Stimulated activated naive B cell treated with anti-CD40 and anti-IgM and Interleukin-4, amounts not matched to agents 10 μg/mL and 1 μg/mL and 100 μg/mL, for 72 hours (primary cell): ENCODE measurements at regions not wholly inside any gene's neighbourhood (a gene's known extent, or its start where the extent isn't known, plus 50 kb on each side); places are given as distances from the start of the nearest gene placed in this dataset.
"Not testable (repeated sequence)": the region's sequence is repeated elsewhere in the genome, so short reads cannot be mapped to it uniquely, and the experiment has no call there.

Experiments used
- ATAC-seq, 2 donors: fragments of 150-1000 bp; cut with Tn5 transposase; replicated peaks; 2 replicates each; pipeline ENCODE4 v1.10.0; 2021; ENCODE audit warnings: moderate library complexity in 1 of 2
- DNase-seq: peaks from one replicate; pipeline ENCODE4 v3.0.0; 2021
- H3K27ac Mint-ChIP-seq: one replicate; pipeline ENCODE4 v1.8.0; 2022; ENCODE audit warnings: mild to moderate bottlenecking, mixed read lengths
- H3K27me3 Mint-ChIP-seq, 2 donors: one replicate each; pipeline ENCODE4 v1.8.0; 2022; ENCODE audit warnings: mixed read lengths in 2 of 2
- H3K36me3 Mint-ChIP-seq, 2 donors: one replicate each; pipeline ENCODE4 v1.8.0; 2022; ENCODE audit warnings: mixed read lengths in 2 of 2, mild to moderate bottlenecking in 1 of 2
- H3K4me1 Mint-ChIP-seq, 2 donors: one replicate each; pipeline ENCODE4 v1.8.0; 2022; ENCODE audit warnings: mixed read lengths in 2 of 2, mild to moderate bottlenecking in 1 of 2
- H3K4me3 Mint-ChIP-seq, 2 donors: one replicate each; pipeline ENCODE4 v1.8.0; 2022; ENCODE audit warnings: mild to moderate bottlenecking in 2 of 2, mixed read lengths in 2 of 2, moderate library complexity in 1 of 2
- H3K9me3 Mint-ChIP-seq, 2 donors: one replicate each; pipeline ENCODE4 v1.8.0; 2022; ENCODE audit warnings: mixed read lengths in 2 of 2, mild to moderate bottlenecking in 1 of 2

DNA sequence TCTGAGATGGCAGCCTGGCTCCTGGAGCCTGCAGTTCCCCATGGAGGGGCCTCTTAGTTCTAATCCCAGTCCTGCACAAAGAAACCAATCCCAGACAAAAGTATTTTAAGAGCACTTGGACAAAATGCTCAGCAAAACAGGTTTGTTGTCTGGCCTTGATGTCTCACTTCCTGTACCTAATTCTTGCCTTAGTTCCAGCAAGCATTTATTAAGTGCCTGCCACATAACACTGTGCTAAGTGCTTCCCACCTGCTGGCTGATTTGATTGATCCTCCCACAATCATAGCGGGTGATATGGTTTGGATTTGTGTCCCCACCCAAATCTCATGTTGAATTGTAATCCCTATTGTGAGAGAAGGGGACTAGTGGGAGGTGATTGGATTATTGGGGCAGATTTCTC, 65.7 kb upstream of the HABP2 start:
- peaks cover 4 to 8% of the 10 kb centered on the region in 2 donors for H3K27me3 Mint-ChIP-seq

DNA sequence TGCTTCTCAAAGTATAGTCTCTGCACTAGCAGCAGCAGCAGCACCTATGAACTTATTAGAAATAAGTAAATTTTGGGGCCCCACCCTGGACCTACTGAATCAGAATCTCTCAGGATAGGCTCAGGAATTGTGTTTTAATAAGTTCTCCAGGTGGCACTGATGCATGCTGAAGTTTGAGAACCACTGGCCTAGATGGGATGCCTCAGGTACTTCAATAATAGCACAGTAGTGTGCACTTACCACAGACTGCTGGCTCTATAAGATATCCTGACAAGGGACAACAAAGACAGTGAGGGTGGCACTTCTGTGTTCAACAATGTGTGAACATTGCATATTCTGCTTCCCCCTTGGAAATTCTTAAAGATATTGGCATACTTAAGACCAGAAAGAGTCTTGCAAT, 64.7 kb upstream of the HABP2 start:
- no peak for ATAC-seq
- no peaks in the 10 kb centered on the region for H3K4me1 Mint-ChIP-seq
- H3K4me3 Mint-ChIP-seq, result no peak overlapping the region
- H3K9me3 Mint-ChIP-seq, result peaks cover 0 to 2% of the 10 kb centered on the region in 2 donors
- H3K27me3 Mint-ChIP-seq, result peaks cover 4 to 7% of the 10 kb centered on the region in 2 donors
- no peaks in the 10 kb centered on the region for H3K36me3 Mint-ChIP-seq
- no peak for DNase-seq
- no peak overlapping the region for H3K27ac Mint-ChIP-seq

More for the DNA sequence above, 65.7 kb upstream of the HABP2 start:
- Mint-ChIP-seq H3K4me3 (no peak overlapping the region), H3K36me3 (no peaks in the 10 kb centered on the region), H3K27ac (no peak overlapping the region), H3K4me1 (no peaks in the 10 kb centered on the region), H3K9me3 (peaks cover 0 to 2% of the 10 kb centered on the region in 2 donors)
- ATAC-seq (no peak), DNase-seq (no peak)

DNA sequence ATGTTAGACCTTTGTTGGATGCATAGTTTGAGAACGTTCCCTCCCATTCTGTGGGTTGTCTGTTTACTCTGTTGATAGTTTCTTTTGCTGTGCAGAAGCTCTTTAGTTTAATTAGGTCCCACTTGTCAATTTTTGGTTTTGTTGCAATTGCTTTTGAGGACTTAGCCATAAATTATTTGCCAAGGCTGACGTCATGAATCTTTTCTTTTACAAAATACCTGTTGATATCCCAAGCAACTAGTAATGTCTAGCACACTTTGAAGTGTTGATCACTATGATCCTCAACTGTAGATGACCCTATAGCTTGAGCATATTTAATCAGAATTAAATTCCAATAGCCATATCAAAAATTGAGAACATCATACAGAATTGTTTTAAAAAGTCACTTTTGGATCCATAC, 63.3 kb upstream of the HABP2 start:
- not testable (repeated sequence) for H3K27ac Mint-ChIP-seq, H3K27me3 Mint-ChIP-seq, DNase-seq, H3K9me3 Mint-ChIP-seq, H3K4me1 Mint-ChIP-seq, ATAC-seq, H3K36me3 Mint-ChIP-seq, H3K4me3 Mint-ChIP-seq

DNA sequence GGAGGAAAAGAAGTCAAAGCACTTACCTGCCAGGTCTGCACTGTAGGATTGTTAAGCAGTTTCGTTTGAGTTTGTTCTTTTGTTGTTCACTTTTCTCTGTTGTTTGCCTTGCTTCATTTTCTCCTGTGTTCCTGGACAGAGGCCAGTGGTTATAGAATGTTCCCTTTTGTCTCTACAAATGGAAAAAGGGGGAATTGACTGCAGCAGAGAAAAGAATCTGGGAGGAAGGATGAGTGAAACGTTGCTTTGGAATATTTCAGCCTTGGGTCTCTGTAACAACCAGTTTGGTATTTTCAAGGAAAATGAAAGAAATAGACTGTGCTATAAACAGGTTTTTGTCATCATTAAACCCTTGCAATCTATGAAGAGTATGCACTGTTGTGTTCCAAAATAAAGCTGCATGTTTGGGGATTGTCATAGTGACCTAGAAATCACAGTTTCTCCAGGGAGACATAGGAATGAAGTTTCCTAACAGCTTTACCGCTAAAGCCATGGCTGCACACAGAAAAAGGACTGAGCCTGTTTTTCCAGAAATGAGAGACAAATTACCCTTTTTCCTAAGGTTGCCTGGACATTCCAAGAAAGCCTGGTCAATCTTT, 60.8 kb upstream of the HABP2 start:
- no peak overlapping the region for H3K27ac Mint-ChIP-seq
- no peak for ATAC-seq
- no peaks in the 10 kb centered on the region for H3K9me3 Mint-ChIP-seq
- no peaks in the 10 kb centered on the region for H3K36me3 Mint-ChIP-seq
- no peak for DNase-seq
- no peak overlapping the region for H3K4me3 Mint-ChIP-seq
- H3K27me3 Mint-ChIP-seq, result peaks cover 11 to 12% of the 10 kb centered on the region in 2 donors
- no peaks in the 10 kb centered on the region for H3K4me1 Mint-ChIP-seq

DNA sequence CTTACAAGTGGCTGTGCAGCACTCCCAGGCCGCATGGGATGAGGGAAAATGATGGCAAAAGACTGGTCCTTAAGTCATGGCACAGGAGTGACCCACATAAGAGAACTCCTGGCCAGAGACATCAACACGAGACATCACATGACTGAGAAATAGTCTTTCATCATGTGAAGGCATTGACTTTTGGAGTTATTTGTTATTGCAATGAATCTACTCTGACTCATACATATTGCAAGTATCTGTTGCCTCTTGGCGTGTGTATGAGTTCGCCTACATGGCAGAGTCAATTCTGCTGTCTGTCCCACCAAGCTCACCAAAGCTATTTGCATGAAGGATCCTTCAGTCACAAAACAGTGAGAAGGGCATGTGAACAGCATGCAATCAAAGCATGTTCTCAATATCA, 59.7 kb upstream of the HABP2 start:
- no peaks in the 10 kb centered on the region for H3K36me3 Mint-ChIP-seq
- no peaks in the 10 kb centered on the region for H3K4me1 Mint-ChIP-seq
- no peak for DNase-seq
- H3K27ac Mint-ChIP-seq, result no peak overlapping the region
- no peak overlapping the region for H3K4me3 Mint-ChIP-seq
- H3K9me3 Mint-ChIP-seq, result no peaks in the 10 kb centered on the region
- peaks cover 11 to 12% of the 10 kb centered on the region in 2 donors for H3K27me3 Mint-ChIP-seq
- no peak for ATAC-seq

DNA sequence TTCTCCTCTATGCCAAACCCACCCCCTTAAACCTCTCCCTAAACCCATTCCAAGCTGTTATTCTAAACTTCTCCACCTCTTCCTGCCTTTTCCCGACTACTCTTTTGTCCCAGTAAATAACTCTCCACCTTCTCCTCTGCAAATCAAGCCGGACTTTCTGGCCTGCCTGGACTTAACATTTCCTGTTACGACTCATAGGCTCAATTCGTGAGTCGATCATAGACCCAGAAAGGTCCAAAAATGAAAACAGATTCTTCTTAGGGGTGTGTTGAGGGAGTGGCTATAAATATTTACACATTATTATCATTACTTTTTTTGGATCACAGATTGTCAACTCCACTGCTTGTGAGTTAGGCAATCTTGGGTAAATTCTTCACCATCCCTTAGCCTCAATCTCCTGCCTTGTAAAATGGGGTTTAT, 59.0 kb upstream of the HABP2 start:
- ATAC-seq (no peak), DNase-seq (no peak)
- Mint-ChIP-seq H3K9me3 (no peaks in the 10 kb centered on the region), H3K4me1 (no peaks in the 10 kb centered on the region), H3K27ac (no peak overlapping the region), H3K27me3 (peaks cover 11 to 18% of the 10 kb centered on the region in 2 donors), H3K36me3 (no peaks in the 10 kb centered on the region), H3K4me3 (no peak overlapping the region)

DNA sequence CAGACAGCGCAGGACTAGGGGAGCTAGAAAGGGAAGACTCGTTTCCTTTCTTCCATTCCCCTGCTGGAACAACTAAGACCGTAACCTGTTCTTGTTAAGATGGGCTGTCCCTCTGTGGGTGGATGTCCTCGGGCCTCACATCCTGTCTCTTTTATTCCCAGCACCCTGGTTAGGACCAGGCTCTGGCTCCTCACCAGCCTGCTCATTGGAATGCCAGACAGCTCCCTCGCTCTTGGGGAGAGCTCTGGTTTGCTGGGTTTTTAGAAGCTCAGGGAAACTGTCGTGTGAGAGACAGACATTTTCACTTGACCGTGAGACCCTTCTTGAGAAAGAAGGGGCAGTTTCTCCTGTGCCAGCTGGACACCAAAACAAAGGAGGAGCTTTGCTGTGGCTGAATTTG, 58.1 kb upstream of the HABP2 start:
- peaks cover 11% of the 10 kb centered on the region in 2 donors for H3K27me3 Mint-ChIP-seq

DNA sequence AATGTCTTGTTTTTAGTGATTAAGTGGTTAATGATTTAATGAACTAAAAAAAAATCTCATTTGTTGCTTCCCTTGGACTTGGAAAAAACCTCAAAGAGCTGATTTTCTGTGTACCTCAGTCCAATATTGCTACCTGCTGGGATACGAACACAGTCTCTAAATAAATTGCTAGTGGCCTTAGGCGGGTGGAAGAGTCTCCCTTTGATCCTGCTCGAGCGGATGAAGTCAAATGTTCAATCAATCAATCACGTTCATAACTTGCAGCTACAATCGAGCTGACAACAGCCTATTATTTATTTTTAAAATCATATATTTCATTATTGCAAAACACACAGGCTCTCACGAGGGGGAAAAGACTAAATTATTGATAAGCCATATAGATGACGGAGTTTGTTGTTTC, 57.3 kb upstream of the HABP2 start:
- H3K4me1 Mint-ChIP-seq, result no peaks in the 10 kb centered on the region
- no peak overlapping the region for H3K4me3 Mint-ChIP-seq
- no peak overlapping the region for H3K27ac Mint-ChIP-seq
- DNase-seq (no peak), ATAC-seq (no peak)
- H3K36me3 Mint-ChIP-seq, result no peaks in the 10 kb centered on the region
- no peaks in the 10 kb centered on the region for H3K9me3 Mint-ChIP-seq
- peaks cover 11% of the 10 kb centered on the region in 2 donors for H3K27me3 Mint-ChIP-seq

More for the DNA sequence above, 58.1 kb upstream of the HABP2 start:
- no peak for ATAC-seq
- no peak overlapping the region for H3K4me3 Mint-ChIP-seq
- no peak overlapping the region for H3K27ac Mint-ChIP-seq
- H3K36me3 Mint-ChIP-seq, result no peaks in the 10 kb centered on the region
- no peaks in the 10 kb centered on the region for H3K4me1 Mint-ChIP-seq
- DNase-seq, result no peak
- H3K9me3 Mint-ChIP-seq, result no peaks in the 10 kb centered on the region

DNA sequence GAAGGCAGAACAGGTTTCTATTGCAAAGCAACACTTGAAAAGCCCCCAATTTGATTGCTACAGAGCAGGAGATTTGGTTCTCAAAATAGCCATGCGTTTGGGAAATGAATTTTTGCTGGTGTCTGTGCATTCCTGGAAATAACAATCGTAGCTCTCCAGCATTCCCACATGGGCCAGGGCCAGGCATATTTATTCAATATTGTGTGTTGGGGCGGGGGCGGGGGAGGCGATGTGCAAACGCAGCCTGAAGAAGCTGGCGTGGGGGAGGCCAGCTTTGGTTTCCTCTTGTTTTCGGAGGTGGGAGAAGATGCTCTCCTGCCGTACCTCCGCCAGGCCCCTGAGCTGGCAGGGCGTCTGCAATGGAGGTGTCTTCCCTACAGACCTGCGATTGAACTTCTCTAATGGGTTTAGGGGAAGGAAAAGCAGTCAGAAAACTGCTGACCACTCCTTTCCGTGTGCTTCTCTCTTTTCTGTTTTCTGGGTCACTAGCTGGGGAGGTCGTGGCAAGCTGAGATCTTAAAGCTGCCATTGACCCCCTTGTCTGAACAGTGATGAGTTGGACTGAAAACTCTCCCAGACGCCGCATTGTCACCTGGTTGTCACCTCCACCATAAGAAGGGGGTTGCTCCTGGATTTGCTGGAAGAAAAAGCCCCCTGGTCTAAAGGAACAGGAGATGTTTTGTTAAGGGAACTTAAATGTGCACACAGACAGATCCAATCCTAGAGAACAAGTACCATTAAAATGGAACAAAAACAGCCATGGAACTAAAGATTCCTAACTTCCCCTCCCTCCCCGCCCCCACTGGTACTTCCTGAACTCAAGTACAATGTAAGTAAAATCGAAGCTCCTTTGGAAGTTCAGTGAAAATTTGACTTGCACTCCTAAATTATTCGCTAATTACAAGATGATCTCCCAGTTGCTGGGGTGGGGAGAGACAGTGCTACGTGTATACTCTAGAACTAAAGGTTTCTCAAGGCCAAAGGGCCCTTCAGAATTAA, 56.4 kb upstream of the HABP2 start:
- no peaks in the 10 kb centered on the region for H3K9me3 Mint-ChIP-seq
- peaks cover 10 to 11% of the 10 kb centered on the region in 2 donors for H3K27me3 Mint-ChIP-seq
- no peak for DNase-seq
- H3K36me3 Mint-ChIP-seq, result no peaks in the 10 kb centered on the region
- H3K4me1 Mint-ChIP-seq, result no peaks in the 10 kb centered on the region
- H3K27ac Mint-ChIP-seq, result no peak overlapping the region
- H3K4me3 Mint-ChIP-seq, result no peak overlapping the region
- no peak for ATAC-seq

DNA sequence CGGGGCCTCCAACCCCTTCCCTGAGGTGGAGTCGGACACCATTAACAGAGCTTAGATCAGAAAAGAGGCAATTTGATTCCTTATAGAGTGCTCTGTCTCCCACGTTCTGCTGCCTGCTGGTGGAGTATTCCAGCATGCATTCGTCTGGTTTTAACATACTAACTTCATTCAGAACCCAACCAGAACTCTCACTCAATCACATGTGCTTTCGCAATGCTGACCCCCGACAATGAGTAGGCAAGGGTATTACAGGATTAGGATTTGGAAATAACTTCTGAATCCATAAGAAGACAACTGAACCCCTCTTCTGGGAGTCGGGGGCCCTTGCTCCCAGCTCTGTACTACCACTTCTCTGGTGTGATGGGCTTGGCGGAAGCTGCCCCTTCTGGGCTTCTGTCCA, 55.7 kb upstream of the HABP2 start:
- no peak overlapping the region for H3K27ac Mint-ChIP-seq
- no peaks in the 10 kb centered on the region for H3K4me1 Mint-ChIP-seq
- H3K27me3 Mint-ChIP-seq, result peaks cover 7 to 11% of the 10 kb centered on the region in 2 donors
- H3K9me3 Mint-ChIP-seq, result peaks cover 0 to 3% of the 10 kb centered on the region in 2 donors
- ATAC-seq, result no peak
- no peaks in the 10 kb centered on the region for H3K36me3 Mint-ChIP-seq
- no peak overlapping the region for H3K4me3 Mint-ChIP-seq
- no peak for DNase-seq

DNA sequence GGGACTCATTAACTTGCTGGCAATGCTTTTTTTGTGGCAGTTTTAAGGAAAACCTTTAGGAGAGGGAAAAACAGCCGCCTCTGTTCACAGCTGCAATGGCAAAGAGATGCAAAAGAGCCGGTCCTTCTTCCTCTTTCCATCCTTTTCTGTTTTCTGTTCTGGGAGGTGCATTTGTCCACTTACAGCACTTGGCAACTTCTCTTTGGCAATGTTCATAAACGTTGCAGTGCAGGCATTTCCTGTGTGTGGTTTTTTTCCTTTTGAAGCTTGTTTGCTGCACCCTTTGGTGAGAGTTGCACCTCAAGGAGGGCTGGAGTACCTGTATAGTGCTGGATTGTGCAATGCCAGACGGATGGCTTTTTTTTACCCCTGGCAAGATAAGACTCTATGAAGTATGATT, 53.9 kb upstream of the HABP2 start:
- Mint-ChIP-seq H3K4me3 (no peak overlapping the region), H3K27ac (no peak overlapping the region), H3K36me3 (no peaks in the 10 kb centered on the region), H3K27me3 (peaks cover 7 to 11% of the 10 kb centered on the region in 2 donors), H3K4me1 (no peaks in the 10 kb centered on the region), H3K9me3 (peaks cover 0 to 3% of the 10 kb centered on the region in 2 donors)
- DNase-seq (no peak), ATAC-seq (no peak)

DNA sequence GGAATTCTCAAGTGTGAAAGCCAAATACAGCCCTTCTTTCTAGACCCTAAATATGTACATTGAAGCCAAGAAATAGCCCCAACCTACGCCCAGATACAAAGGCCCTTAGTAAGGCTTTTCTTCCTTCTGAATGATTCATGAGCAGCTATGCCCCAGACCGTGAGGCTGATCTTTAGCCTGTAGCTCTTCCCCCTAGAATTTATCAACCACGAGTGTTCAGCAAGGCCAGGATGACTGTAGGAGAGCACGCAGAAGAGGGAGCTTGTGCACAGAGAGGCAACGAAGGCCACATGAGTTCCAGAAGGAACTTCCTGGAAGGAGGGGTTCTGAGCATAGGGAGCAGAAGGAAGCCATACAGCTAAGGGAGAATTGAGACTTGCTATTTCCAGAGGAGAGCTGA, 53.0 kb upstream of the HABP2 start:
- peaks cover 0 to 3% of the 10 kb centered on the region in 2 donors for H3K9me3 Mint-ChIP-seq
- peaks cover 7 to 11% of the 10 kb centered on the region in 2 donors for H3K27me3 Mint-ChIP-seq
- no peak overlapping the region for H3K4me3 Mint-ChIP-seq
- no peak overlapping the region for H3K27ac Mint-ChIP-seq
- no peak for DNase-seq
- H3K4me1 Mint-ChIP-seq, result no peaks in the 10 kb centered on the region
- no peaks in the 10 kb centered on the region for H3K36me3 Mint-ChIP-seq
- no peak for ATAC-seq

DNA sequence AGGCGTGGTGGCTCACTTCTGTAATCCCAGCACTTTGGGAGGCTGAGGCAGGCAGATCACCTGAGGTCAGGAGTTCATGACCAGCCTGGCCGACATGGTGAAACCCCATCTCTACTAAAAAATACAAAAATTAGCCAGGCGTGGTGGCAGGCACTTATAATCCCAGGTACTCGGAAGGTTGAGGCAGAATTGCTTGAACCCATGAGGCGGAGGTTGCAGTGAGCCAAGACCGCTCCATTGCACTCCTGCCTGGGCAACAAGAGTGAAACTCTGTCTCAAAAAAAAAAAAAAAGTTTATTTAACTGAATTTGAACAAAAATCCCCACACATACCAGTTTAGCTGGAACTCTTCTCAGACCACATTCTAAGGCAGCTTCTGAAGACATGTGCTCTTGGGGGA, 51.8 kb upstream of the HABP2 start:
- not testable (repeated sequence) for H3K27ac Mint-ChIP-seq, H3K9me3 Mint-ChIP-seq, H3K36me3 Mint-ChIP-seq, ATAC-seq, H3K4me1 Mint-ChIP-seq, H3K4me3 Mint-ChIP-seq, DNase-seq
- H3K27me3 Mint-ChIP-seq, result peaks cover 3 to 11% of the 10 kb centered on the region in 2 donors
